ENCODE measurements at regions not wholly inside any gene's neighbourhood (a gene's known extent, or its start where the extent isn't known, plus 50 kb on each side); places are given as distances from the start of the nearest gene placed in this dataset.

- H3K18ac ChIP-seq (ENCODE audit: low read length), result no peak overlapping the region
- no peak overlapping the region for H2BK15ac ChIP-seq (replicated peaks; ENCODE audit: low read depth)
- no peak overlapping the region for H4K8ac ChIP-seq (ENCODE audit: low read depth, low read length)
- H3K23ac ChIP-seq (ENCODE audit: low read length), result no peak overlapping the region
- no peak overlapping the region for H3K4me3 ChIP-seq (ENCODE audit: low read length)
- H3K56ac ChIP-seq (ENCODE audit: low read length), result no peak overlapping the region
- no peaks in the 10 kb centered on the region for H3K27me3 ChIP-seq (ENCODE audit: insufficient read depth, low read length, poor library complexity)
- H2BK5ac ChIP-seq (ENCODE audit: low read length), result no peak overlapping the region
- H4K5ac ChIP-seq (ENCODE audit: low read length), result no peak overlapping the region
- no peaks in the 10 kb centered on the region for H3K4me1 ChIP-seq (ENCODE audit: control insufficient read depth, low read depth, low read length)
- no peaks in the 10 kb centered on the region for H3K36me3 ChIP-seq (ENCODE audit: control insufficient read depth, insufficient read depth, low read length)
- no peaks in the 10 kb centered on the region for H3K79me1 ChIP-seq (ENCODE audit: low read length)
- H3K9ac ChIP-seq (ENCODE audit: low read length), result no peak overlapping the region
- H3K27ac ChIP-seq (ENCODE audit: low read depth, low read length), result no peak overlapping the region
- no peaks in the 10 kb centered on the region for H3K79me2 ChIP-seq (ENCODE audit: control insufficient read depth, insufficient read depth, low read length)
- no peak overlapping the region for H2BK120ac ChIP-seq (ENCODE audit: low read depth, low read length)
- DNase-seq, result no peak
- no peak overlapping the region for H2AK5ac ChIP-seq (ENCODE audit: low read length)
- H3K4me2 ChIP-seq (ENCODE audit: low read length), result no peak overlapping the region
- no peak overlapping the region for H3K4ac ChIP-seq (ENCODE audit: low read depth, low read length)
- WGBS (ENCODE audit: extremely low coverage, insufficient coverage, low lambda C conversion rate), result no CpG with 5 or more reads among the region's 5 CpGs
Measured at GRCh38 chr14:53630336-53630735, 326.3 kb downstream of the BMP4 start.

- Histone ChIP-seq H3K36me3 (ENCODE audit: control insufficient read depth, insufficient read depth, low read length) (no peaks in the 10 kb centered on the region), H2BK15ac (replicated peaks; ENCODE audit: low read depth) (no peak overlapping the region), H3K27me3 (ENCODE audit: insufficient read depth, low read length, poor library complexity) (no peaks in the 10 kb centered on the region), H3K56ac (ENCODE audit: low read length) (no peak overlapping the region), H2BK120ac (ENCODE audit: low read depth, low read length) (no peak overlapping the region), H3K79me1 (ENCODE audit: low read length) (no peaks in the 10 kb centered on the region), H3K18ac (ENCODE audit: low read length) (no peak overlapping the region), H3K79me2 (ENCODE audit: control insufficient read depth, insufficient read depth, low read length) (no peaks in the 10 kb centered on the region), H3K27ac (ENCODE audit: low read depth, low read length) (no peak overlapping the region), H4K5ac (ENCODE audit: low read length) (no peak overlapping the region), H4K8ac (ENCODE audit: low read depth, low read length) (no peak overlapping the region), H3K4me2 (ENCODE audit: low read length) (no peak overlapping the region), H3K4me1 (ENCODE audit: control insufficient read depth, low read depth, low read length) (no peaks in the 10 kb centered on the region), H3K4ac (ENCODE audit: low read depth, low read length) (no peak overlapping the region), H2BK5ac (ENCODE audit: low read length) (no peak overlapping the region), H3K4me3 (ENCODE audit: low read length) (no peak overlapping the region), H3K23ac (ENCODE audit: low read length) (no peak overlapping the region), H3K9ac (ENCODE audit: low read length) (no peak overlapping the region), H2AK5ac (ENCODE audit: low read length) (no peak overlapping the region)
- WGBS (ENCODE audit: extremely low coverage, insufficient coverage, low lambda C conversion rate), result no CpG with 5 or more reads among the region's 6 CpGs
- no peak for DNase-seq
Measured at GRCh38 chr14:53628732-53629430, 327.7 kb downstream of the BMP4 start.

- Histone ChIP-seq H3K27ac (ENCODE audit: low read depth, low read length) (no peak overlapping the region), H3K4ac (ENCODE audit: low read depth, low read length) (no peak overlapping the region), H3K79me1 (ENCODE audit: low read length) (no peaks in the 10 kb centered on the region), H2BK120ac (ENCODE audit: low read depth, low read length) (no peak overlapping the region), H3K56ac (ENCODE audit: low read length) (no peak overlapping the region), H3K79me2 (ENCODE audit: control insufficient read depth, insufficient read depth, low read length) (no peaks in the 10 kb centered on the region), H2BK5ac (ENCODE audit: low read length) (no peak overlapping the region), H2AK5ac (ENCODE audit: low read length) (no peak overlapping the region), H3K18ac (ENCODE audit: low read length) (no peak overlapping the region), H3K4me2 (ENCODE audit: low read length) (no peak overlapping the region), H2BK15ac (replicated peaks; ENCODE audit: low read depth) (no peak overlapping the region), H3K9ac (ENCODE audit: low read length) (no peak overlapping the region), H3K4me1 (ENCODE audit: control insufficient read depth, low read depth, low read length) (no peaks in the 10 kb centered on the region), H4K5ac (ENCODE audit: low read length) (no peak overlapping the region), H3K36me3 (ENCODE audit: control insufficient read depth, insufficient read depth, low read length) (no peaks in the 10 kb centered on the region), H3K27me3 (ENCODE audit: insufficient read depth, low read length, poor library complexity) (no peaks in the 10 kb centered on the region), H3K4me3 (ENCODE audit: low read length) (no peak overlapping the region), H3K23ac (ENCODE audit: low read length) (no peak overlapping the region), H4K8ac (ENCODE audit: low read depth, low read length) (no peak overlapping the region)
- WGBS (ENCODE audit: extremely low coverage, insufficient coverage, low lambda C conversion rate), result no CpG with 5 or more reads among the region's 1 CpG
- no peak for DNase-seq
Measured at GRCh38 chr14:53628261-53628660, 328.4 kb downstream of the BMP4 start.

- H3K27ac ChIP-seq (ENCODE audit: low read depth, low read length), result no peak overlapping the region
- no peak overlapping the region for H3K56ac ChIP-seq (ENCODE audit: low read length)
- H4K8ac ChIP-seq (ENCODE audit: low read depth, low read length), result no peak overlapping the region
- H3K27me3 ChIP-seq (ENCODE audit: insufficient read depth, low read length, poor library complexity), result no peaks in the 10 kb centered on the region
- no peak overlapping the region for H3K18ac ChIP-seq (ENCODE audit: low read length)
- H2AK5ac ChIP-seq (ENCODE audit: low read length), result no peak overlapping the region
- H3K4ac ChIP-seq (ENCODE audit: low read depth, low read length), result no peak overlapping the region
- no CpG with 5 or more reads among the region's 2 CpGs for WGBS (ENCODE audit: extremely low coverage, insufficient coverage, low lambda C conversion rate)
- no peak for DNase-seq
- H3K36me3 ChIP-seq (ENCODE audit: control insufficient read depth, insufficient read depth, low read length), result no peaks in the 10 kb centered on the region
- no peak overlapping the region for H3K23ac ChIP-seq (ENCODE audit: low read length)
- no peaks in the 10 kb centered on the region for H3K4me1 ChIP-seq (ENCODE audit: control insufficient read depth, low read depth, low read length)
- H3K4me3 ChIP-seq (ENCODE audit: low read length), result no peak overlapping the region
- no peak overlapping the region for H3K4me2 ChIP-seq (ENCODE audit: low read length)
- no peaks in the 10 kb centered on the region for H3K79me2 ChIP-seq (ENCODE audit: control insufficient read depth, insufficient read depth, low read length)
- H3K9ac ChIP-seq (ENCODE audit: low read length), result no peak overlapping the region
- H4K5ac ChIP-seq (ENCODE audit: low read length), result no peak overlapping the region
- no peak overlapping the region for H2BK5ac ChIP-seq (ENCODE audit: low read length)
- H2BK120ac ChIP-seq (ENCODE audit: low read depth, low read length), result no peak overlapping the region
- no peak overlapping the region for H2BK15ac ChIP-seq (replicated peaks; ENCODE audit: low read depth)
- H3K79me1 ChIP-seq (ENCODE audit: low read length), result no peaks in the 10 kb centered on the region
Measured at GRCh38 chr14:53626761-53627160, 329.9 kb downstream of the BMP4 start.

GRCh38 chr14:53622447-53622846 is 334.2 kb downstream of the BMP4 start:
- no peak for DNase-seq
- H3K79me2 ChIP-seq (ENCODE audit: control insufficient read depth, insufficient read depth, low read length), result no peaks in the 10 kb centered on the region
- no peak overlapping the region for H2BK120ac ChIP-seq (ENCODE audit: low read depth, low read length)
- no peak overlapping the region for H4K8ac ChIP-seq (ENCODE audit: low read depth, low read length)
- H3K23ac ChIP-seq (ENCODE audit: low read length), result no peak overlapping the region
- peak overlapping the region; percentile 57 for H2BK15ac ChIP-seq (replicated peaks; ENCODE audit: low read depth)
- no peak overlapping the region for H3K27ac ChIP-seq (ENCODE audit: low read depth, low read length)
- 100% methylated on average over 1 of the region's 3 CpGs for WGBS (ENCODE audit: extremely low coverage, insufficient coverage, low lambda C conversion rate)
- no peaks in the 10 kb centered on the region for H3K79me1 ChIP-seq (ENCODE audit: low read length)
- no peak overlapping the region for H3K9ac ChIP-seq (ENCODE audit: low read length)
- no peak overlapping the region for H3K4me3 ChIP-seq (ENCODE audit: low read length)
- H2AK5ac ChIP-seq (ENCODE audit: low read length), result no peak overlapping the region
- H3K27me3 ChIP-seq (ENCODE audit: insufficient read depth, low read length, poor library complexity), result no peaks in the 10 kb centered on the region
- H3K36me3 ChIP-seq (ENCODE audit: control insufficient read depth, insufficient read depth, low read length), result no peaks in the 10 kb centered on the region
- H4K5ac ChIP-seq (ENCODE audit: low read length), result no peak overlapping the region
- H3K56ac ChIP-seq (ENCODE audit: low read length), result no peak overlapping the region
- H2BK5ac ChIP-seq (ENCODE audit: low read length), result no peak overlapping the region
- no peak overlapping the region for H3K4me2 ChIP-seq (ENCODE audit: low read length)
- H3K18ac ChIP-seq (ENCODE audit: low read length), result no peak overlapping the region
- H3K4me1 ChIP-seq (ENCODE audit: control insufficient read depth, low read depth, low read length), result peaks cover 2% of the 10 kb centered on the region
- no peak overlapping the region for H3K4ac ChIP-seq (ENCODE audit: low read depth, low read length)

- H3K9ac ChIP-seq (ENCODE audit: low read length), result no peak overlapping the region
- H3K18ac ChIP-seq (ENCODE audit: low read length), result no peak overlapping the region
- no peak overlapping the region for H4K5ac ChIP-seq (ENCODE audit: low read length)
- H3K4me3 ChIP-seq (ENCODE audit: low read length), result no peak overlapping the region
- H2BK5ac ChIP-seq (ENCODE audit: low read length), result no peak overlapping the region
- peak overlapping the region; percentile 57 for H2BK15ac ChIP-seq (replicated peaks; ENCODE audit: low read depth)
- H3K4me2 ChIP-seq (ENCODE audit: low read length), result no peak overlapping the region
- H2BK120ac ChIP-seq (ENCODE audit: low read depth, low read length), result no peak overlapping the region
- no peak overlapping the region for H4K8ac ChIP-seq (ENCODE audit: low read depth, low read length)
- WGBS (ENCODE audit: extremely low coverage, insufficient coverage, low lambda C conversion rate), result no CpG with 5 or more reads among the region's 2 CpGs
- no peak overlapping the region for H3K56ac ChIP-seq (ENCODE audit: low read length)
- peaks cover 2% of the 10 kb centered on the region for H3K4me1 ChIP-seq (ENCODE audit: control insufficient read depth, low read depth, low read length)
- no peak overlapping the region for H3K4ac ChIP-seq (ENCODE audit: low read depth, low read length)
- no peaks in the 10 kb centered on the region for H3K27me3 ChIP-seq (ENCODE audit: insufficient read depth, low read length, poor library complexity)
- H3K79me1 ChIP-seq (ENCODE audit: low read length), result no peaks in the 10 kb centered on the region
- no peak overlapping the region for H2AK5ac ChIP-seq (ENCODE audit: low read length)
- no peak overlapping the region for H3K23ac ChIP-seq (ENCODE audit: low read length)
- H3K36me3 ChIP-seq (ENCODE audit: control insufficient read depth, insufficient read depth, low read length), result no peaks in the 10 kb centered on the region
- no peak for DNase-seq
- no peak overlapping the region for H3K27ac ChIP-seq (ENCODE audit: low read depth, low read length)
- H3K79me2 ChIP-seq (ENCODE audit: control insufficient read depth, insufficient read depth, low read length), result no peaks in the 10 kb centered on the region
Measured at GRCh38 chr14:53621921-53622320, 334.7 kb downstream of the BMP4 start.
